Trophoblast cell (in vitro differentiated cells and primary cell): ENCODE measurements at regions not wholly inside any gene's neighbourhood (a gene's known extent, or its start where the extent isn't known, plus 50 kb on each side); places are given as distances from the start of the nearest gene placed in this dataset.

ENCODE experiments used
- DNase-seq, 2 donors: peaks; one replicate each; pipeline ENCODE4 v3.0.0-alpha.2; 2016
- H2AFZ ChIP-seq: 2 replicates; pipeline ENCODE4 v1.6.1; 2013; ENCODE audit warnings: low read length, moderate library complexity, mild to moderate bottlenecking; ENCODE audit not compliant: insufficient read depth, poor library complexity
- H2AK5ac ChIP-seq: 2 replicates; pipeline ENCODE4 v1.6.1; 2013; ENCODE audit warnings: mild to moderate bottlenecking, low read length
- H2BK120ac ChIP-seq: 2 replicates; pipeline ENCODE4 v1.6.1; 2013; ENCODE audit warnings: low read length, mild to moderate bottlenecking, moderate library complexity; ENCODE audit not compliant: insufficient read depth, poor library complexity
- H2BK12ac ChIP-seq: 2 replicates; pipeline ENCODE4 v1.6.1; 2013; ENCODE audit warnings: mild to moderate bottlenecking, low read length, moderate library complexity
- H2BK5ac ChIP-seq: 2 replicates; pipeline ENCODE4 v1.6.1; 2013; ENCODE audit warnings: low read length, low read depth, moderate library complexity, mild to moderate bottlenecking; ENCODE audit not compliant: poor library complexity
- H3K14ac ChIP-seq: 2 replicates; pipeline ENCODE4 v1.6.1; 2013; ENCODE audit warnings: mild to moderate bottlenecking, low read length
- H3K18ac ChIP-seq: 2 replicates; pipeline ENCODE4 v1.6.1; 2013; ENCODE audit warnings: mild to moderate bottlenecking, low read length
- H3K23ac ChIP-seq: 2 replicates; pipeline ENCODE4 v1.6.1; 2013; ENCODE audit warnings: low read length
- H3K27ac ChIP-seq: 2 replicates; pipeline ENCODE4 v1.5.1; 2013; ENCODE audit warnings: low read depth, mild to moderate bottlenecking, inconsistent platforms, low read length, moderate library complexity
- H3K27me3 ChIP-seq: 2 replicates; pipeline ENCODE4 v1.6.1; 2013; ENCODE audit warnings: inconsistent platforms, mild to moderate bottlenecking, low read length, moderate library complexity; ENCODE audit not compliant: insufficient read depth
- H3K36me3 ChIP-seq, 2 experiments: 1 replicate in 1 of 2; 2 replicates in 1 of 2; pipeline ENCODE4 v1.6.1; 2013; ENCODE audit warnings: low read length in 2 of 2, mild to moderate bottlenecking in 2 of 2, moderate library complexity in 1 of 2; ENCODE audit not compliant: insufficient read depth in 2 of 2, control insufficient read depth in 1 of 2
- H3K4ac ChIP-seq: 2 replicates; pipeline ENCODE4 v1.6.1; 2013; ENCODE audit warnings: low read depth, mild to moderate bottlenecking, low read length, moderate library complexity
- H3K4me1 ChIP-seq, 2 experiments: 1 replicate in 1 of 2; 2 replicates in 1 of 2; pipeline ENCODE4 v1.6.1; 2013; ENCODE audit warnings: low read length in 2 of 2, mild to moderate bottlenecking in 2 of 2, moderate library complexity in 1 of 2; ENCODE audit not compliant: insufficient read depth in 2 of 2, control insufficient read depth in 1 of 2
- H3K4me2 ChIP-seq: 2 replicates; pipeline ENCODE4 v1.6.1; 2013; ENCODE audit warnings: inconsistent platforms, mild to moderate bottlenecking, low read length, moderate library complexity
- H3K4me3 ChIP-seq: 2 replicates; pipeline ENCODE4 v1.5.1; 2013; ENCODE audit warnings: mild to moderate bottlenecking, low read depth, low read length, inconsistent platforms
- H3K79me1 ChIP-seq: one replicate; pipeline ENCODE4 v1.6.1; 2013; ENCODE audit warnings: low read length
- H3K79me2 ChIP-seq: 2 replicates; pipeline ENCODE4 v1.6.1; 2013; ENCODE audit warnings: low read length, mild to moderate bottlenecking; ENCODE audit not compliant: control insufficient read depth, insufficient read depth, poor library complexity
- H3K9ac ChIP-seq: 2 replicates; pipeline ENCODE4 v1.6.1; 2013; ENCODE audit warnings: mild to moderate bottlenecking, low read length
- H3K9me3 ChIP-seq: 2 replicates; pipeline ENCODE4 v1.6.1; 2013; ENCODE audit warnings: low read depth, mild to moderate bottlenecking, control low read depth, inconsistent platforms, low read length; ENCODE audit not compliant: insufficient read depth
- H4K12ac ChIP-seq: 2 replicates; pipeline ENCODE4 v1.6.1; 2013; ENCODE audit warnings: low read depth, mild to moderate bottlenecking, low read length, moderate library complexity
- H4K8ac ChIP-seq: 2 replicates; pipeline ENCODE4 v1.6.1; 2013; ENCODE audit warnings: low read depth, mild to moderate bottlenecking, low read length, moderate library complexity
- H4K91ac ChIP-seq: one replicate; pipeline ENCODE4 v1.6.1; 2013; ENCODE audit warnings: low read depth, mild to moderate bottlenecking, low read length, moderate library complexity
- WGBS: extraction: QIAGEN DNeasy Blood & Tissue Kit; methylation state at CpG from one replicate; pipeline ENCODE4 v1.1.7; 2013; ENCODE audit warnings: missing lambda C conversion rate; ENCODE audit not compliant: insufficient read length, insufficient coverage; ENCODE audit errors: extremely low coverage; 5-methylcytosine and 5-hydroxymethylcytosine counted together

DNA sequence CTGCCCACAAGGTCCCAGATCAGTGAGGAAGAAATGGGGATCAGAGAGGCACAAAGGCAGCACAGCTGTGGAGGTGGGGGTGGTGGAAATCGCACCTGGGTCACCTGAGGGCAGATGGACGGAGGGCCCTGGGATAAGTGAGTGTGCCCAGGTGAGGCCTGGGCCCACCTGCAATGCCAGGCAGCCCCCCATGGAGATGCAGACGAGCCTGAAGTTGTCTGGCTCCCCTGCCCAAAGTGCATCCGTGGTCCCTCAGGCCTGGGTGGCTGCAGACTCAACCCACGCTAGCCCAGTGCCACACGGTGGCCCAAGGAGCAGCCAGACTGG lies 84.9 kb downstream of the NCOR2 start:
- Histone ChIP-seq H3K14ac (no peak overlapping the region), H3K27ac (no peak overlapping the region), H3K4me2 (no peak overlapping the region), H4K8ac (no peak overlapping the region), H2BK120ac (no peak overlapping the region), H3K9me3 (peaks cover 5% of the 10 kb centered on the region), H3K4ac (no peak overlapping the region), H3K18ac (no peak overlapping the region), H3K36me3 (peaks cover 57 to 58% of the 10 kb centered on the region in 2 experiments), H3K79me2 (no peaks in the 10 kb centered on the region), H2AFZ (no peak overlapping the region), H3K79me1 (no peaks in the 10 kb centered on the region), H3K27me3 (no peaks in the 10 kb centered on the region), H4K91ac (no peak overlapping the region), H3K4me1 (peaks cover 3 to 7% of the 10 kb centered on the region in 2 experiments), H3K4me3 (no peak overlapping the region), H2BK5ac (no peak overlapping the region), H3K23ac (no peak overlapping the region), H4K12ac (no peak overlapping the region), H3K9ac (no peak overlapping the region), H2AK5ac (no peak overlapping the region), H2BK12ac (no peak overlapping the region)
- DNase-seq, result no peak
- WGBS, result no CpG with 5 or more reads among the region's 6 CpGs

DNA sequence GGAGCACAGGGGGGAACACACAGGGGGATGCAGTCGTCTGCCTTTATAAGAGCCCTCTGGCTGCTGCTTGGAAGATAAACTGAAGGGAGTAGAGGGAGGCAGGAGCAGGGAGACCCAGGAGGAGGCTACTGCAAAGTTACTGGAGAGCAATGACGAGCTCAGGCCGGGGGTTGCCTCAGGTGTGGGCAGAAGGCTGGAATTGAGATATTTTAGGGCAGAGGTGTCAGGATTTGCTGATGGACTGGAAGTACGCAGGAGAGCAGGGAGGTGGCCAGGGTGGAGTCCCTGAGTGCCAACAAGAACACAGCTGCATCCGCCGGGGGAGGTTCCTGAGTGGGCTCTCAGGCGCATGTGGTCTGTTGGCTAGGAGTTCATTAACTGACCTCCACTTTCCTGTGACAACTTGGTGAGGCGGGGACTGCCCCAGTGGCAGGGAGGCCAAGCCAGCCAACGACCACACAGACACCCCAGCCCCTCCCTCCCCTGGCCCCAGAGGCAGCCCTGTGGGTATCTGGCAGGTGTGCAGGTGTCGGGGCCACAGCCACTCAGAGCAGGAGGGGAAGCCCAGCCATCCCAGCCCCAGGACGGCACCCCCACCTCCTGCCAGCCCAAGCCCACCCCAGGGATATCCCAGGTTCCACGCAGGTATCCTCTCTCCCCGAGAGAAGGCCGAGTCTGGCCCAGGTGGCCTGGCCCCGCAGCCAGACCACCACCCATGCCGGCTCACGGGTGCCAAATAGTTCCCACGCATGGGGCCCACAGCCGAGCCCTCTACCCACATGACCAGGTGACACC lies 85.4 kb downstream of the NCOR2 start:
- no peak overlapping the region for H3K4me3 ChIP-seq
- H3K36me3 ChIP-seq, result peaks cover 56 to 62% of the 10 kb centered on the region in 2 experiments
- H3K4ac ChIP-seq, result no peak overlapping the region
- no peak overlapping the region for H3K23ac ChIP-seq
- peaks cover 3 to 7% of the 10 kb centered on the region in 2 experiments for H3K4me1 ChIP-seq
- H2BK12ac ChIP-seq, result no peak overlapping the region
- H3K14ac ChIP-seq, result no peak overlapping the region
- H3K18ac ChIP-seq, result no peak overlapping the region
- H4K91ac ChIP-seq, result no peak overlapping the region
- H2AFZ ChIP-seq, result no peak overlapping the region
- no peak overlapping the region for H2AK5ac ChIP-seq
- peak; percentile 55 for DNase-seq
- no peak overlapping the region for H3K4me2 ChIP-seq
- no peaks in the 10 kb centered on the region for H3K79me1 ChIP-seq
- no peak overlapping the region for H2BK120ac ChIP-seq
- WGBS, result no CpG with 5 or more reads among the region's 19 CpGs
- no peak overlapping the region for H3K9ac ChIP-seq
- H3K9me3 ChIP-seq, result peaks cover 4% of the 10 kb centered on the region
- H2BK5ac ChIP-seq, result no peak overlapping the region
- H4K8ac ChIP-seq, result no peak overlapping the region
- H3K27ac ChIP-seq, result no peak overlapping the region
- no peaks in the 10 kb centered on the region for H3K79me2 ChIP-seq
- no peaks in the 10 kb centered on the region for H3K27me3 ChIP-seq
- no peak overlapping the region for H4K12ac ChIP-seq

DNA sequence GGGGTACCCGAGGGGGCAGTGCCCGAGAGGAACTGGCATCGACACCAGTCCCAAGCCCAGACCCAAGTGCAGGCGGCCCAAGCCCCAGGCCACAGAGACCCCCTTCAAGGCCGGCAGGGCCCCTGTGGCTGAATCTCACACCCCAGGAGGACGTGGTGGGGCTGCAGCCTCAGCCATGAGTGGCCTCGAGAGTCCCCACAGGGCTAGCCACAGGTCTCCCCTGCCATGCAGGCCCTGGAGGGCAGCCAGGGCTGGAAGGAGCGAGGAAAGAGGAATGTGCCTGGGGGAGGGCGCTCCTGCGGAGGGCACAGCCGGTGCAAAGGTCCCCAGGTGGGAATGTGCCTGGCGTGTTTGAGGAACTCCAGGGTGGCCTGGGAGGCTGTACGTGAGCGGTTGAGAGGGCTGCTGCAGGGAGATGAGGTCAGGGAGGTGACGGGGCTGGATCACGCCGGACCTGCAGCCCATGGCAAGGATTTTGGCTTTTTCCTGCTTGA lies 86.1 kb downstream of the NCOR2 start:
- no peak overlapping the region for H2BK5ac ChIP-seq
- H3K9ac ChIP-seq, result no peak overlapping the region
- H3K23ac ChIP-seq, result no peak overlapping the region
- no peak overlapping the region for H2BK120ac ChIP-seq
- H3K4me2 ChIP-seq, result no peak overlapping the region
- no peak overlapping the region for H3K4ac ChIP-seq
- H3K27me3 ChIP-seq, result no peaks in the 10 kb centered on the region
- H3K9me3 ChIP-seq, result peaks cover 3% of the 10 kb centered on the region
- WGBS, result no CpG with 5 or more reads among the region's 17 CpGs
- H3K4me3 ChIP-seq, result no peak overlapping the region
- H3K36me3 ChIP-seq, result peaks cover 53 to 64% of the 10 kb centered on the region in 2 experiments
- no peak overlapping the region for H2AK5ac ChIP-seq
- no peak overlapping the region for H4K12ac ChIP-seq
- H3K79me1 ChIP-seq, result no peaks in the 10 kb centered on the region
- H3K18ac ChIP-seq, result peak overlapping the region; percentile 44
- H2BK12ac ChIP-seq, result no peak overlapping the region
- DNase-seq, result peak; percentile 97 to 98
- H3K79me2 ChIP-seq, result no peaks in the 10 kb centered on the region
- no peak overlapping the region for H4K8ac ChIP-seq
- H3K27ac ChIP-seq, result no peak overlapping the region
- no peak overlapping the region for H2AFZ ChIP-seq
- no peak overlapping the region for H4K91ac ChIP-seq
- no peak overlapping the region for H3K14ac ChIP-seq
- peaks cover 3 to 7% of the 10 kb centered on the region in 2 experiments for H3K4me1 ChIP-seq

DNA sequence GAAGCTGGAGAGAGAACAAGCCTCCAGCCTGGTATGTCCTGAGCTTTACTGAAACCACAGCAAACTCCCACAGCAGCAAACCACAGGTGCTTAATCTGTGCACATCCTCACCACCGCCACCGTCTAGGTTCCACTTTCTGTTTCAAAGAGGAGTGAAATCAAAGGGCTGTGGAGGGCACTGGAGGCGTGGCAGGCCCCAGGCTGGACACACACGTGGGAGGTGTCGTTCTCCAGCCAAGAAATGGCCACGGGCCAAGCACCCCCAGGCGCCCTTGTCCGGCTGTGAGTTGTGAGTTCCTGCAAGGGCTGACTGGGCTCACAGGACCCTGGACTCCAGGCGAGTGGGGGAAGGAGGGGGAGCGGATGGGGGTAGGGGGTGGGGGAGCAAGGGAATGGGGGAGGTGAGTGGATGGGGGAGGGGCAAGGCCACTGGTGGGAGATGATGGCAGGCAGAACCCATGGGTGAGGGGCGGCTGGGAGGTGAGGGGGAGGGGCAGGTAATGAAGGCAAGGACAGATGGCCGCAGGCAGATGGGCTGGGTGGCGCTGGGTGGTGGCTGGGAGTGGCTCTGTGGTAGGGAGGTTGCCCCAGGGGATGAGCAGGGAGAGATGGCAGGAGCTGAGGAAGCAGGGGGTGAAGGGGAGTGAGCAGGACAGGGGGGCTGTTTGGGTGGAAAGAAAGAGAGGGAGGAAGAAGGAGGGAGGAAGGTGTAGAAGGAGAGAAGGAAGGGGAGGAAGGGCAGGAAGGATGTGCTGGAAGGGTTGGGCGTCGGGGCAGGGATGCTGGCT lies 86.7 kb downstream of the NCOR2 start:
- Histone ChIP-seq H3K79me2 (no peaks in the 10 kb centered on the region), H4K91ac (no peak overlapping the region), H2BK120ac (no peak overlapping the region), H3K36me3 (peaks cover 54 to 65% of the 10 kb centered on the region in 2 experiments), H4K8ac (no peak overlapping the region), H3K9ac (no peak overlapping the region), H2AFZ (no peak overlapping the region), H3K4me2 (no peak overlapping the region), H3K4me1 (peaks cover 3 to 7% of the 10 kb centered on the region in 2 experiments), H3K27ac (no peak overlapping the region), H2AK5ac (no peak overlapping the region), H3K14ac (no peak overlapping the region), H3K18ac (peak overlapping the region; percentile 44), H2BK5ac (no peak overlapping the region), H4K12ac (no peak overlapping the region), H3K27me3 (no peaks in the 10 kb centered on the region), H3K23ac (no peak overlapping the region), H3K4ac (no peak overlapping the region), H3K79me1 (no peaks in the 10 kb centered on the region), H2BK12ac (no peak overlapping the region), H3K9me3 (peaks cover 3% of the 10 kb centered on the region), H3K4me3 (no peak overlapping the region)
- WGBS, result no CpG with 5 or more reads among the region's 15 CpGs
- DNase-seq, result peak; percentile 94 to 96
